ENCODE measurements at regions not wholly inside any gene's neighbourhood (a gene's known extent, or its start where the extent isn't known, plus 50 kb on each side); places are given as distances from the start of the nearest gene placed in this dataset.
"Not testable (repeated sequence)": the region's sequence is repeated elsewhere in the genome, so short reads cannot be mapped to it uniquely, and the experiment has no call there.

DNA sequence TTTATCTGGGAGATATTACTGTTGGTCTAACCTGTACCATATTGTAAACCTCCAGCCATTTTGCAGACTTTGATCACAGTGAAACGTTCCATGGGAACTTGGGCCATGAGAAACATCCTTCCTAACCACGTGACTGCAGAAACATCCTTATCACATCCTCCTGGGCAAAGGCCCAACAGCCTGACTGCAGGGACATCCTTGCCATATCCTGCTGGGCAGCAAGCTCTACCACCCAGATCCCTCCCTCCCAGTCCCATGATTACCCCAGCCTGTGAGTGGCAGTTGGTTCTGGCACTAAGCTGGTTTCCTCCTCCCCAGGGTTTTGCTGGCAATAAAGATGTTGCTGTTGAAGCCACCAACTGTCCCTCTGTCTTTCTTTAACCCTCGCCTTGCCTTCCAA lies 201.2 kb downstream of the POTEC start:
- DNase-seq (ENCODE audit: low read depth, low spot score), result not testable (repeated sequence)

DNA sequence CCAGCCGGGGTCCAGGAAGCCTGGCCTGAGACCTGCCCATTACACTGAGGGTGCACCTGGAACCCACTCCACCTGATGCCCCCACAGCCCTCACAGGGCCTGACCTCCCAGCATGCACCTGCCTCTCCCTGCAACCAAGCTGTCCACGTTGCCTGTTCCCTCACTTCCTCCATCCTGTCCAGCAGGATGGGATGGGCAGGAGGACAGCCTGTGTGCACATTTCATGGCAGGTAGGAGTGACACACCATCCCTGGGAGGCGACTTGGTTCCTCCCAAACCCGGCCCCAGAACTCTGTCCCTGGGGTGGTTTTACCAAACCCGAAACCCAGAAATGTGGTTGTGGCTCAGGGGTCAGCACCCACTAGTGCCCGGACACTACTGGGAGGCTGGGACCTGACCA lies 203.8 kb upstream of the ZNF519 start:
- not testable (repeated sequence) for DNase-seq (ENCODE audit: low read depth, low spot score)

DNA sequence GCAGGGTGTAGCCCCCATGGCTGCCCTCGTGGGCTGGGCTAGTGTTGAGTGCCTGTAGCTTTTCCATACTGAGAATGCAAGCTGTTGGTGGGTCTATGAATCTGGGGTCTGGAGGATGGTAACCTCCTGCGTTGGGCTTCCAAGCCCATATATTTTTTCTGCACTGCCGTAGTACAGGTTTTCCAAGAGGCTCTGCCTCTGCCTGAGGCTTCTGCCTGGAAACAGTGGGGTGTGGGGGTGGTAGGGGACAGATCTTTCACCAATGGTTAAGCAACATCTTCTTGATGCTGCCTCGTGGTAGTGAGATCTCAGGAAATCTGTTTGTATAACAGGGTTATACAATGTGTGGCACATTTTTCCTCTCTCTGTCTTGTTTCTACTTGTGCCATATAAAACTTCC lies 189.0 kb upstream of the ZNF519 start:
- not testable (repeated sequence) for DNase-seq (ENCODE audit: low read depth, low spot score)

DNA sequence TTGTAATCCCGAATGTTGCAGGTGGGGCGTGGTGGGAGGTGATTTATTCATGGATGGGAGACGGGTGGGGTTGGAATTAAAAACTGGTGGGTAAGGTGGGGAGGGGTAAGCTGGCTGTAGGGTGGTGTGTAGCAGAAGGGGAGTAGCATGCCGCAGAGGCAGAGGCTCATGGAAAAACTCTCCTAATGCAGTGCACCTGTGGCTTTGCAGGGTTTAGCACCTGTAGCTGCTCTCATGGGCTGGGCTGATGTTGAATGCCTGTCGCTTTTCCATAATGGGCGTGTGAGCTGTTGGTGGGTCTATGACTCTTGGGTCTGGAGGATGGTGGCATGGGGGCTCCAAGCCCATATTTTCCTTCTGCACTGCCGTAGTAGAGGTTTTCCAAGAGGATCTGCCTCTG lies 169.0 kb upstream of the ZNF519 start:
- not testable (repeated sequence) for DNase-seq (ENCODE audit: low read depth, low spot score)

DNA sequence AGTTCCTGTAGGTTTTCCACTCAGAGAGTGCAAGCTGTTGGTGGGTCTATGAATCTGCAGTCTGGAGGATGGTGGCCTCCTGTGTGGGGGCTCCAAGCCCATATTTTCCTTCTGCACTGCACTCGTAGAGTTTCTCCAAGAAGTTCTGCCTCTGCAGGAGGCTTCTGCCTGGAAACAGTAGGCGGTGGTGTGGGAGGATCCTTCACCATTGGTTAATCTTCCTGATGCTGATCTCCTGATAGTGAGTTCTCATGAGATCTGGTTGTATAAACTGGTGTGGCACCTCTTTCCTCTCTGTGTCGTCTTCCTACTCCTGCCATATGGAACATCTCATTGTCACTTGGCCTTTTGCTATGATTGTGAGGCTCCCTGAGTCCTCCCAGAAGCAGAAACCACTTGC lies 162.8 kb upstream of the ZNF519 start:
- not testable (repeated sequence) for DNase-seq (ENCODE audit: low read depth, low spot score)

DNA sequence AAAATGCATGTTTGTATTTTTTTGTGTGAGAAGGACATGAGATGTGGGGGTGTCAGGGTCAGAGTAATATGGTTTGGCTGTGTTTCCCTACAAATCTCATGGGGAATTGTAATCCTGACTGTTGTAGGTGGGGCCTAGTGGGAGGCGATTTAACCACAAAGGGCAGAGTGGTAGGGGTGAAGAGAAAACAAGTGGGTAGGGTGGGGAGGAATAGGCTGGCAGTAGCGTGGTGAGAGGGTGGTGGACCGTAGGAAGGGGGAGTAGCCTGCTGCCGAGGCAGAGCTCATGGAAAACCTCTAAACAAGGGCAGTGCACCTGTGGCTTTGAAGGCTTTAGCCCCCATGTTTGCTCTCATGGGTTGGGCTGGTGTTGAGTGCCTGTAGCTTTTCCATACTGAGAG lies 152.8 kb upstream of the ZNF519 start:
- no peak for DNase-seq (ENCODE audit: low read depth, low spot score)

DNA sequence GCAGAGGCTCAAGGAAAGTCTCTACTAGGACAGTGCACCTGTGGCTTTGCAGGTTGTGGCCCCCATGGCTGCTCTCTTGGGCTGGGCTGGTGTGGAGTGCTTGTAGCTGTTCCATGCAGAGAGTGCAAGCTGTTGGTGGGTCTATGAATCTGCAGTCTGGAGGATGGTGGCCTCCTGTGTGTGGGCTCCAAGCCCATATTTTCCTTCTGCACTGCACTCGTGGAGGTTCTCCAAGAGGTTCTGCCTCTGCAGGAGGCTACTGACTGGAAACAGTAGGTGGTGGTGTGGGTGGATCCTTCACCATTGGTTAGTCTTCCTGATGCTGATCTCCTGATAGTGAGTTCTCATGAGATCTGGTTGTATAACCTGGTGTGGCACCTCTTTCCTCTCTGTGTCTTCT lies 143.2 kb upstream of the ZNF519 start:
- not testable (repeated sequence) for DNase-seq (ENCODE audit: low read depth, low spot score)

DNA sequence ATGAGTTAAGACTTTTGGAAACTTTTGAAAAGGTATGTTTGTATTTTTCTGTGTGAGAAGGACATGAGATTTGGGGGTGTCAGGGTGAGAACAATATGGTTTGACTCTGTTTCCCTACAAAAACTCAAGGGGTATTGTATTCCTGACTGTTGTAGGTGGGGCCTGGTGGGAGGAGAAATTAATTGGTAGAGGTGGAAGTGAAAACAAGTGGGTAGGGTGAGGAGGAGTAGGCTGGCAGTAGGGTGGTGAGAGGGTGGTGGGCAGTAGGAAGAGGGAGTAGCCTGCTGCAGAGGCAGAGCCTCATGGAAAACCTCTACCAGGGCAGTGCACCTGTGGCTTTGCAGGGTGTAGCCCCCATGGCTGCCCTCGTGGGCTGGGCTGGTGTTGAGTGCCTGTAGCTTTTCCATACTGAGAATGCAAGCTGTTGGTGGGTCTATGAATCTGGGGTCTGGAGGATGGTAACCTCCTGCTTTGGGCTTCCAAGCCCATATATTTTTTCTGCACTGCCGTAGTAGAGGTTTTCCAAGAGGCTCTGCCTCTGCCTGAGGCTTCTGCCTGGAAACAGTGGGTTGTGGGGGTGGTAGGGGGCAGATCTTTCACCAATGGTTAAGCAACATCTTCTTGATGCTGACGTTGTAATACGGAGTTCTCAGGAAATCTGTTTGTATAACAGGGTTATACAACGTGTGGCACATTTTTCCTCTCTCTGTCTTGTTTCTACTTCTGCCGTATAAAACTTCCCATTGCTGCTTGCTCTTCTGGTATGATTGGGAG lies 133.6 kb upstream of the ZNF519 start:
- not testable (repeated sequence) for DNase-seq (ENCODE audit: low read depth, low spot score)

DNA sequence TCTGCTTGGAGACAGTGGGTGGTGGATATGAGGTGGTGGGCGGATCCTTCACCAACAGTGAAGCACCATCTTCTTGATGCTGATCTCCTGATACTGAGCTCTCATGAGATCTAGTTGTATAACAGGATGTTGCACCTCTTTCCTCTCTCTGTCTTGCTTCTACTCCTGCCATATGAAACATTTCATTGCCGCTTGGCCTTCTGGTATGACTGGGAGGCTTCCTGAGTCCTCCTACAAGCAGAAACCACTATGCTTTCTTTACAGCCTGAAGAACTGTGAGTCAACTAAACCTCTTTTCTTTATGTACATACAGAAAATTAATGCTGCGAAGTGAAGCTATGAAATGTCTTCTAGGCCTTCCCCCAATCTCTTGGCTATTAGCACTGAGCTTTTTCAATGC lies 130.6 kb upstream of the ZNF519 start:
- DNase-seq (ENCODE audit: low read depth, low spot score), result not testable (repeated sequence)

DNA sequence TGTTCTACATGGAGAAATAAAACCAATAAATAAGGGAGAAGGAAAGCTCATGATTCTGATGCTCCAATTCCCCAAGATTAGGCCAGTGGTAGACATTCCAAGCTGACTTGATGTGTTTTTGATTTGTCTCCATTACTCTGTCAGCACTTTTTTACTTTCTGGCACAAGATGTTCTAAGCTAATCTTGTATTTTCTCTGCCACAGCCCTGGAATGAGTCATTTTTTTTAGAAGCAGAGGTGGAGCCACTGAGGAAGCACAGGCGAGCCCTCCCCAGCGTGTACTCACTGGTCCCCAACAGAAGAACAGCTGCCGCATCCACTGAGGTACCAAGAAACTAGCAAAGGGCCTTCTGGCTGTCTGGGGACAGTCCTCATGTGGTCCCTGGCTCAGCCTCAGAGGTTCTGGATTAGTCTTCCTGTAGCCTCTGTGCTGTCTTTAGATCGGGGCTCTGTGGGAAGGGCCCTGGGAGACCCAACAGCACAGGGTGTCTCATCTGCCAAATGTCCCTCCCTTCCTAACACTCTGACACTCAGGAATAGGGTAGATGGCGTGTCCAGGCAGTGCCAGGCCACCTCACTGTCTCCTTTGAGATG lies 117.9 kb upstream of the ZNF519 start:
- not testable (repeated sequence) for DNase-seq (ENCODE audit: low read depth, low spot score)

DNA sequence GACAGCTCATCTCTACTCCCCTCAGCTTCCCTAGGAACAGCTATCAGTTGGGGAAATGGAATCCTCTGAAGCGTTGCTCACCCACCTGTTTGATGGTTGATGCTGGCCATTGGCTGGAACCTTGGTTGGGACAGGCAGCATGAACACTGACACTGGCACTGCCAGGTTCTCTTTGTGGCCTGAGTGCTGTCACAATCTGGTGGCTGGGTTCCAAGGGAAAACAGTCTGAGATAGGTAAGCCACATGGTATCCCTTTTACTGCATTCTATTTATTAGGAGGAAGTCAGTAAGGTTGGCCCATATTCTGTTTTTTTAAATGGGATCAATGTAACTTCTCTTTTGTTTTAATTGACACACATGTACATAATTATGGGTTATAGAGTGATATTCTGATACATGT lies 107.0 kb upstream of the ZNF519 start:
- DNase-seq (ENCODE audit: low read depth, low spot score), result not testable (repeated sequence)

DNA sequence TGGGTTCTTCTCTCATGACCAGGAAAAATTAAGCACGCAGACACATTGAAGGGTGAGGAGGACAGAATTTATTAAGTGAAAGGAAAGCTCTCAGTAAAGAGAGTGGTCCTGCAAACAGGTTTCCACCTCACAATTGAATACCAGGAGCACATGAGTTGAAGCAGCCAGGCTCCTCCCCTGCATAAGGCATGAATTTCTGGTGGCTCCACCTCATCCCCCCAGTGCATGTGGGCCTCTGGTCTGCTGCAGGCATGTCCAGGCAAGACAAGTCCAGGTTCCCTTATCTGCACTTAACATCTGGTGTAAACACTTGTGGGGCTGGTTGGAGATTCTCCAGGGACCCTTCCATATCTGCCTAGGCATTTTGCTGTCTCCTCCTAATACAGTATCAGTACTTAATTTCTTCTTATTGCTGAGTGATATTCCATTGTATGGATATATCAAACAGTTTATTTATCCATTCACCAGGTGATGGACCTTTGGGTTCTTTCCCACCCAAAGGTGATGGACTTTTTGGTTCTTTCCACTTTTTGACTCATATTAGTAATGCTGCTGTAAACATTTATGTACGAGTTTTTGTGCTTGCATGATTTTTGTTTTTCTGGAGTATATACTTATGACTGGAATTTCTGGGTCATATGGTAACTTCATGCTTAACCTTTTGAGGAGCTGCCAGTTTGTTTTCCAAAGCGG lies 104.3 kb upstream of the ZNF519 start:
- DNase-seq (ENCODE audit: low read depth, low spot score), result not testable (repeated sequence)

DNA sequence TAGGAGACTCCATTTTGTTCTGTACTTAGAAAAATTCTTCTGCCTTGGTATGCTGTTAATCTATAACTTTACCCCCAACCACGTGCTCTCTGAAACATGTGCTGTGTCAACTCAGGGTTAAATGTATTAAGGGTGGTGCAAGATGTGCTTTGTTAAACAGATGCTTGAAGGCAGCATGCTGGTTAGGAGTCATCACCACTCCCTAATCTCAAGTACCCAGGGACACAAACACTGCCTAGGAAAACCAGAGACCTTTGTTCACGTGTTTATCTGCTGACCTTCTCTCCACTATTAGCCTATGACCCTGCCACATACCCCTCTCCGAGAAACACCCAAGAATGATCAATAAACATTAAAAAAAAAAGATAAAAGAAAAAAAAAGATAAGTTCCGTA lies 93.0 kb upstream of the ZNF519 start:
- DNase-seq (ENCODE audit: low read depth, low spot score), result not testable (repeated sequence)

DNA sequence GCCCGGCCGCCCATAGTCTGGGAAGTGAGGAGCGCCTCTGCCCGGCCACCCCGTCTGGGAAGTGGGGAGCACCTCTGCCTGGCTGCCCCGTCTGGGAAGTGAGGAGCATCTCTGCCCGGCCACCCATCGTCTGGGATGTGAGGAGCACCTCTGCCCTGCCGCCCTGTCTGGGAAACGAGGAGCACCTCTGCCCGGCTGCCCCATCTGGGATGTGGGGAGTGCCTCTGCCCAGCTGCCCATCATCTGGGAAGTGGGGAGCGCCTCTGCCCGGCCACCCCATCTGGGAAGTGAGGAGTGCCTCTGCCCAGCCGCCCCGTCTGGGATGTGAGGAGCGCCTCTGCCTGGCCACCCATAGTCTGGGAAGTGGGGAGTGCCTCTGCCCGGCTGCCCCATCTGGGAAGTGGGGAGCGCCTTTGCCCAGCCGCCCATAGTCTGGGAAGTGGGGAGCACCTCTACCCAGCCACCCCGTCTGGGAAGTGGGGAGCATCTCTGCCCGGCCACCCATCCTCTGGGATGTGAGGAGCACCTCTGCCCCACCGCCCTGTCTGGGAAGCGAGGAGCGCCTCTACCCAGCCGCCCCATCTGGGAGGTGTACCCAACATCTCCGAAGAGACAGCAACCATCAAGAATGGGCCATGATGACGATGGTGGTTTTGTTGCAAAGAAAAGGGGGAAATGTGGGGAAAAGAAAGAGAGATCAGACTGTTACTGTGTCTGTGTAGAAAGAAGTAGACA lies 92.5 kb upstream of the ZNF519 start:
- not testable (repeated sequence) for DNase-seq (ENCODE audit: low read depth, low spot score)

DNA sequence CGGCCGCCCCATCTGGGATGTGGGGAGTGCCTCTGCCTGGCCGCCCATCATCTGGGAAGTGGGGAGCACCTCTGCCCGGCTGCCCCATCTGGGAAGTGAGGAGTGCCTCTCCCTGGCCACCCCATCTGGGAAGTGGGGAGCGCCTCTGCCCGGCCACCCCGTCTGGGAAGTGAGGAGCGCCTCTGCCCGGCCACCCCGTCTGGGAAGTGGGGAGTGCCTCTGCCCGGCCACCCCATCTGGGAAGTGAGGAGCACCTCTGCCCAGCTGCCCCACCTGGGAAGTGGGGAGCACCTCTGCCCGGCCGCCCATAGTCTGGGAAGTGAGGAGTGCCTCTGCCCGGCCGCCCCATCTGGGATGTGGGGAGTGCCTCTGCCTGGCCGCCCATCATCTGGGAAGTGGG lies 91.7 kb upstream of the ZNF519 start:
- DNase-seq (ENCODE audit: low read depth, low spot score), result not testable (repeated sequence)

DNA sequence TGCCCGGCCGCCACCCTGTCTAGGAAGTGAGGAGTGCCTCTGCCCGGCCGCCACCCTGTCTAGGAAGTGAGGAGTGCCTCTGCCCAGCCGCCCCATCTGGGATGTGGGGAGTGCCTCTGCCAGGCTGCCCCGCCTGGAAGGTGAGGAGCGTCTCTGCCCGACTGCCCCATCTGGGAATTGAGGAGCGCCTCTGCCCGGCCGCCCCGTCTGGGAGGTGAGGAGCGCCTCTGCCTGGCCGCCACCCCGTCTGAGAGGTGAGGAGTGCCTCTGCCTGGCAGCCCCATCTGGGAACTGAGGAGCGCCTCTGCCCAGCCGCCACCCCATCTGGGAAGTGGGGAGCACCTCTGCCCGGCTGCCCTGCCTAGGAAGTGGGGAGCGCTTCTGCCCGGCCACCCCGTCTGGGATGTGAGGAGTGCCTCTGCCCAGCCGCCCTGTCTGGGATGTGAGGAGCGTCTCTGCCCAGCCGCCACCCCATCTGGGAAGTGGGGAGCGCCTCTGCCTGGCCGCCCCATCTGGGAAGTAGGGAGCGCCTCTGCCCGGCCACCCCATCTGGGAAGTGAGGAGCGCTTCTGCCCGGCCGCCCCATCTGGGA lies 91.1 kb upstream of the ZNF519 start:
- DNase-seq (ENCODE audit: low read depth, low spot score), result not testable (repeated sequence)

DNA sequence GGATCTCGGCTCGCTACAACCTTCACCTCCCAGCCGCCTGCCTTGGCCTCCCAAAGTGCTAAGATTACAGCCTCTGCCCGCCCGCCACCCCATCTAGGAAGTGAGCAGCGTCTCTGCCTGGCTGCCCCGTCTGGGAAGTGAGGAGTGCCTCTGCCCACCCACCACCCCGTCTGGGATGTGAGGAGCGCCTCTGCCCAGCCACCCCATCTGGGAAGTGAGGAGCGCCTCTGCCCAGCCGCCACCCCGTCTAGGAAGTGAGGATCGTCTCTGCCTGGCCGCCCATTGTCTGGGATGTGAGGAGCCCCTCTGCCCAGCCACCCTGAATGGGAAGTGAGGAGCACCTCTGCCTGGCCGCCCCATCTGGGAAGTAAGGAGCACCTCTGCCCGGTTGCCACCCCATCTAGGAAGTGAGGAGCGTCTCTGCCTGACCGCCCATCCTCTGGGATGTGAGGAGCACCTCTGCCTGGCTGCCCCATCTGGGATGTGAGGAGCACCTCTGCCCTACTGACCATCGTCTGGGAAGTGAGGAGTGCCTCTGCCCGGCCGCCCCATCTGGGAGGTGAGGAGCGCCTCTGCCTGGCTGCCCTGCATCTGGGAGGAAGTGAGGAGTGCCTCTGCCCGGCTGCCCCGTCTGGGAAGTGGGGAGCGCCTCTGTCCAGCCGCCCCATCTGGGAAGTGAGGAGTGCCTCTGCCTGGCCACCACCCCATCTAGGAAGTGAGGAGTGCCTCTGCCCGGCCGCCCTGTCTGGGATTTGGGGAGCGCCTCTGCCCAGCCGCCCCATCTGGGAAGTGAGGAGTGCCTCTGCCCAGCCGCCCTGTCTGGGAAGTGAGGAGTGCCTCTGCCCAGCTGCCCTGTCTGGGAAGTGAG lies 90.4 kb upstream of the ZNF519 start:
- not testable (repeated sequence) for DNase-seq (ENCODE audit: low read depth, low spot score)

DNA sequence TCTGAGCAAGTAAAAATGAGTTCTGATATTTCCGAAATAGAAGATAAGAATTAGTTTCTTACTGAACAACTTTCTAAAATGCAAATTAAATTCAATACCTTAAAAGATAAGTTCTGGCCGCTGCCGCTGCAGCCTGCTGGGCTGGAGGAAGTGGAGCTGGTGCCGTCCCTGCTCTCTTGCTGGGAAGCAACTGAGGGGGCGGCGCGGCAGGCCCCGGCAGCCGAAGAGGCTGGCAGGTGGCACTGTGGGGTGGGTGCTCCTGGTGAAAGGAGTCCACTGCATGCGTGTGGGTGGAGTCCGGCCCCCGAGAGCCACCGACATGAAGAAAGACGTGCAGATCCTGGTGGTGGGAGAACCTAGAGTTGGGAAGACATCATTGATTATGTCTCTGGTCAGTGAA lies 89.5 kb upstream of the ZNF519 start:
- DNase-seq (ENCODE audit: low read depth, low spot score), result no peak

DNA sequence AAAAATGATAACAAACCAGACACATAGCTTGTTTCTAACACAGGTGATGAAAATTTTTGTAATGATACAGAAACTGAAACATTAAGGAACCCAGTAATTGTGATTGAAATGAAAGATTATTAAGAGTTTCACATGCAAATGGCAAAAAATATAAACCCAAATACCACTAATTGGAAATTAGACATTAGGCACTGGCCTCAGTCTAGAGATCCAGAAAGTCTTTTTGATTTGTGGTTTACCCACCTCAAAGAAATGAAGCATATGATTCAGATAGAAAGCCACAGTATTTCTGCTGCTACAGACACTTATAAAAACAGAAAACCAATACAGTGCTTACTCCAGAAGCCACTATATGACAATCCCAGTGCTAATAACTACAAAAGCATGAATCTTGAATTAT lies 83.7 kb upstream of the ZNF519 start:
- DNase-seq (ENCODE audit: low read depth, low spot score), result not testable (repeated sequence)

DNA sequence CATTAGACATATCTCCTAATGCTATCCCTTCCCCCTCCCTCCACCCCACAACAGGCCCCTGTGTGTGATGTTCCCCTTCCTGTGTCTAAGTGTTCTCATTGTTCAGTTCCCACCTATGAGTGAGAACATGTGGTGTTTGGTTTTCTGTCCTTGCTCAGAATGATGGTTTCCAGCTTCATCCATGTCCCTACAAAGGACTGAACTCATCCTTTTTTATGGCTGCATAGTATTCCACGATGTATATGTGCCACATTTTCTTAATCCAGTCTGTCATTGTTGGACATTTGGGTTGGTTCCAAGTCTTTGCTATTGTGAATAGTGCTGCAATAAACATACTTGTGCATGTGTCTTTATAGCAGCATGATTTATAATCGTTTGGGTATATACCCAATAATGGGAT lies 71.2 kb upstream of the ZNF519 start:
- DNase-seq (ENCODE audit: low read depth, low spot score), result not testable (repeated sequence)
